NCI-H460 (cell line): ENCODE measurements at regions not wholly inside any gene's neighbourhood (a gene's known extent, or its start where the extent isn't known, plus 50 kb on each side); places are given as distances from the start of the nearest gene placed in this dataset.

ENCODE experiments used
- DNase-seq: peaks from one replicate; pipeline ENCODE4 v3.0.0-alpha.2; 2016; ENCODE audit warnings: low read depth; ENCODE audit errors: extremely low read depth

DNA sequence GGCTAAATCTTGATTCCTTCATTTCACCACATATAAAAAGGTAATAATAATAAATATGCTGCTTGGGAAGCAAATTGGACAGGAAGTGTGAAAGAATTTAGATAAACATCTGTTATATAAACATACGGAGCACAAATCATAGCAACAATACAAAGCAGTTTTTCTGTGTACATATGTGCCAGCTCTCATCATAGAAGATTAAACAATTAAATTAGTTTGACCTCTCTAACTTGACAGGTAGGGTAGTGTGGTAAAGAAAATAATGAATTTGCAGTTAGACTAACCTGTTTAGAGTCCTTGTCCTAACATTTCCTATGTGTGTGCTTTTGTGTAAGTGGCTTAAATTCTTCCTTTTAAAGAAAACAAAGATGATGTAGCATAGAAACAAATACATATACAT lies 995.7 kb upstream of the TENM4 start:
- DNase-seq: no peak

- no peak for DNase-seq
Measured at GRCh38 chr11:80435345-80435744, 994.5 kb upstream of the TENM4 start.

GRCh38 chr11:80432057-80432456 lies 991.2 kb upstream of the TENM4 start:
- no peak for DNase-seq

GRCh38 chr11:80424012-80424695 lies 983.3 kb upstream of the TENM4 start:
- DNase-seq: no peak

GRCh38 chr11:80420374-80420773 lies 979.5 kb upstream of the TENM4 start:
- DNase-seq: no peak

GRCh38 chr11:80417681-80418080 lies 976.9 kb upstream of the TENM4 start:
- DNase-seq: no peak

DNA sequence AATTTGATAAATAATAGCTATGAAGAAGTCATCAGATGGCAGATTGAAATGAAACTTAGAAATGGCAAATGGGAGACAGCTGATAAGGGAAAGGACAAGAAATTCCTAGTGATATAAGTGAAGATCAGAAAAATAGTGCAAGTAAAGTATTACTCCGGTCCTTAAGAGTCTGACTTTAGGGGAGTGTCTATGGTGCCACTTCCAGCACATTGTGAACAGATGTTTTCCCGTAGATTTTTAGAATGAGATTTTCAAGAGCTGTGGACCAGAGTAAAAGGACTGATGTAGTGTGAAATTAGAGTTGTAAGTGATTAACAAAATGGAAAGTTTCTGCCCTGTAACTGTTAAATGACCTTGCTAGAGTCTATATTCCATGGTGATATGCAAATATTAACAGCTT lies 974.8 kb upstream of the TENM4 start:
- no peak for DNase-seq

GRCh38 chr11:80414181-80415165 lies 973.6 kb upstream of the TENM4 start:
- DNase-seq: peak; percentile 28

- DNase-seq: no peak
Measured at GRCh38 chr11:80412604-80413003, 971.8 kb upstream of the TENM4 start.

- DNase-seq: no peak
Measured at GRCh38 chr11:80393210-80393609, 952.4 kb upstream of the TENM4 start.

- no peak for DNase-seq
Measured at GRCh38 chr11:80390505-80390904, 949.7 kb upstream of the TENM4 start.

DNA sequence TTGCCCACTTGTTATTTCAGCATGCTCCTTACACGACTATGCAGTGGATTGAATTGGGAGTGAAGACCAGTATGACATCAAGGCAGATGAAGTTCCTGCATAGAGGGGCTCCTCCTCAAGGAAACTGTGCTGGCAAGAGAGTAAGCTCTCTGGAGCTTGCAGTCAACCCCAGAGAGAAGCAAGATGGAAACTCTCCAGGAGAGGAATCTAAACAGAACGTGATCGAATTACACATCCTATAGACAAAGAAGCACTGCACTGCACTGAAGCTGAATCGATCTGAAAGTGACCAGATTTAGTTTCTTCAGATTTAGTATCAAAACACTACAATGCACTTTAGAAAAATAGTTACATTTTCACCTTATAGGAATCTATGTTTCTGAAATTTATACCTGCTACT lies 947.7 kb upstream of the TENM4 start:
- no peak for DNase-seq

GRCh38 chr11:80388130-80388529 lies 947.3 kb upstream of the TENM4 start:
- peak; percentile 14 for DNase-seq

- no peak for DNase-seq
Measured at GRCh38 chr11:80383655-80384054, 942.8 kb upstream of the TENM4 start.

DNA sequence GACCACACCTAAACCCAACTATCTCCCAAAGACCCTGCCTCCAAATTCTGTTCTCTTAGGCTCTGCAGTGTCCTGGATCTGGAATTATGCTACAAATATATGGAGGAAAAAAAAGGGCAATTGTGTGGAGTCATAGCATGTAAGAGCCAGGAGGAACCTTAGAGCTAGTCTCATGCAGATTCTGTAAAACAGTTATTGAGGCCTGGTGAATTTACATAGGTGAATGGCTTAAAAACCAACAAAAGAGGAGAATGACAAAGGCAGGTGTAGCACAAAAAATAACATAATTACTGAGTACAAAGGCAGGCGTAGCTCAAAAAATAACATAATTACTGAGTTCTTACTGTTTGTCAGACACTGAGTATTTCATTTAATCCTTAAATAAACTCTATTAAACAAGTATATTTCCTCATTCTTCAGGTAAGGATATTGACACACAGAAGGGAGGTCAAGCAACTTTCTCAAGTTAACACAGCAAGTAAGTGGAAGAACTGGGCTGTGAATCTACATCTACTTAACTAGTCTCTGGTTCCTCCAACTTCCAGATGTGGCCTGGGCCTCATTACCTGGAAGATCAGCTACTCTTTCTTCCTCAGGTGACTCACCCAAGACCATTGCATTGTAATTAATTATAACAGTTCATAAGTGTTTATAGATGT lies 938.9 kb upstream of the TENM4 start:
- no peak for DNase-seq

GRCh38 chr11:80371931-80372330 lies 931.1 kb upstream of the TENM4 start:
- DNase-seq: no peak

DNA sequence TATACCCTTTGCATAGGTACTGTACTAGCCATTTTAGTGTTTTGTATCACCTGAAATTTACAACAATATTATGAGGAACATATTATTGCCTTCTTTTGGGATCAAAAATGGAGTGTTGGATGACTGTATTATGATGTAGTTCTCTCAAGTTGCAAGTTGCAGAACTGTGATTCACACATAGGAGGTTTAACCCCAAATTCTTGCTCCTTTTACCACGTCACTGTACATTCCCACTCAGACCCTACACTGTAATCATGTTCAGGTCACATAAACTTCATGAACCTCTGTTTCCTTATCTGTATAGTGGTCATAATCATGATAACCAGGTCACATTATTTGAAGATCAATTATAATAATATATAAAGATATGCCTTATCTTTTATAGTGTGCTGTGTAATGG lies 925.1 kb upstream of the TENM4 start:
- DNase-seq: no peak

DNA sequence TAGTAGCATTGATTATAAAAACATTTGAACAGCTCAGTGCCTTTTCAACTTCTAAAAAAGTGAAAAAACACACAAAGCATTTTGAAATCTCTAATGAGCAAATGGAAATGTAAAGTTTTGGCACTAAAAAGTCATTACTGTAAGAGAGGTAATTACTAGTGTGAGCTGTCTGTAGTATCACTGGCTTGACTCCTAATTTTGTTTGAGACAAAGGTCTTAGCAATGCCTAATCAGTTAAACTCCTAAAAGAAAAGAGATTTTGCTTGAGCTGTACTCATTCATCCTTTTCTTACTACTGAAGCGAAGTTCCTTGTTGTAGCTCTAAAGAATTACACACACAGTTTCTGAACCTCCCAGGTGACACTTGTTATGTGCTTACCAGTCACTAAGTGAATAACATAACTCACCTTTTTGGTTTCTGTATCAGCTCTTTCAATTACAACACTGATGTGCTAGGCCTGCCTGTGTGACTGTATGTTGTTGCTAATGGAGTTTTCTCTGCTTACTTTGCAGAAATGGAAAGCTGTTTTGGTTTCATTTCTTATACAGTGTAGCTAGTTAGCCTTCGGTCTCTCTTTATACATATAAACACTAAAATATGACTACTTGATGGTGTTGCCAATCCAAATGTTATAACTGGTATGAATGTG lies 924.4 kb upstream of the TENM4 start:
- no peak for DNase-seq

GRCh38 chr11:80362563-80363340 lies 921.9 kb upstream of the TENM4 start:
- no peak for DNase-seq

DNA sequence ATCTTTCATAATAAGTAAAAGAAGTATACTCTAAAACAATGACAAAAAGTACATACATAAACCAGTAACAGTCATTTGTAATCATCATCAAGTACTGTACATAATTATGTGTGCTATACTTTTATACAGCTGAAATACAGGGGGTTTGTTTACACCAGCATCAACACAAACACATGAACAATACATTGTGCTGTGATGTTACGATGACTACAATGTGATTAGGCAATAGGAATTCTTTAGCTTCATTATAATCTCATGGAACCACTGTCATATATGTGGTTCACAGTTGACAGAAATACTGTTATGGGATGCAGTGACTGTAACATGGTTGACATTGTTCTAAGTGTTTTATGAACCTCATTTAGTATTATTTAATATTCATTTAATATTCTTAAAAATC lies 914.4 kb upstream of the TENM4 start:
- no peak for DNase-seq
